Duodenal mucosa (tissue), 2 donors: ENCODE measurements at regions not wholly inside any gene's neighbourhood (a gene's known extent, or its start where the extent isn't known, plus 50 kb on each side); places are given as distances from the start of the nearest gene placed in this dataset.
"Not testable (repeated sequence)": the region's sequence is repeated elsewhere in the genome, so short reads cannot be mapped to it uniquely, and the experiment has no call there.

Experiments
- H3K27ac ChIP-seq: one replicate; pipeline ENCODE4 v1.7.0; 2013; ENCODE audit warnings: low read depth, low read length
- H3K27me3 ChIP-seq, 2 donors: one replicate each; pipeline ENCODE4 v1.7.0; 2013; ENCODE audit warnings: low read length in 2 of 2, control low read depth in 1 of 2; ENCODE audit not compliant: insufficient read depth in 2 of 2, control insufficient read depth in 1 of 2
- H3K36me3 ChIP-seq, 2 donors: one replicate each; pipeline ENCODE4 v1.7.0; 2013; ENCODE audit warnings: low read length in 2 of 2, control low read depth in 1 of 2; ENCODE audit not compliant: insufficient read depth in 2 of 2, control insufficient read depth in 1 of 2
- H3K4me1 ChIP-seq, 2 donors: one replicate each; pipeline ENCODE4 v1.7.0; 2013; ENCODE audit warnings: low read length in 2 of 2, control low read depth in 1 of 2; ENCODE audit not compliant: insufficient read depth in 2 of 2, control insufficient read depth in 1 of 2
- H3K4me3 ChIP-seq, 2 donors: one replicate each; pipeline ENCODE4 v1.7.0; 2013; ENCODE audit warnings: low read length in 2 of 2, low read depth in 1 of 2
- H3K9ac ChIP-seq, 2 donors: one replicate each; pipeline ENCODE4 v1.7.0; 2013; ENCODE audit warnings: low read length in 2 of 2, low read depth in 1 of 2
- H3K9me3 ChIP-seq, 2 donors: one replicate each; pipeline ENCODE4 v1.7.0; 2013; ENCODE audit warnings: low read length in 2 of 2, control low read depth in 1 of 2; ENCODE audit not compliant: control insufficient read depth in 1 of 2

DNA sequence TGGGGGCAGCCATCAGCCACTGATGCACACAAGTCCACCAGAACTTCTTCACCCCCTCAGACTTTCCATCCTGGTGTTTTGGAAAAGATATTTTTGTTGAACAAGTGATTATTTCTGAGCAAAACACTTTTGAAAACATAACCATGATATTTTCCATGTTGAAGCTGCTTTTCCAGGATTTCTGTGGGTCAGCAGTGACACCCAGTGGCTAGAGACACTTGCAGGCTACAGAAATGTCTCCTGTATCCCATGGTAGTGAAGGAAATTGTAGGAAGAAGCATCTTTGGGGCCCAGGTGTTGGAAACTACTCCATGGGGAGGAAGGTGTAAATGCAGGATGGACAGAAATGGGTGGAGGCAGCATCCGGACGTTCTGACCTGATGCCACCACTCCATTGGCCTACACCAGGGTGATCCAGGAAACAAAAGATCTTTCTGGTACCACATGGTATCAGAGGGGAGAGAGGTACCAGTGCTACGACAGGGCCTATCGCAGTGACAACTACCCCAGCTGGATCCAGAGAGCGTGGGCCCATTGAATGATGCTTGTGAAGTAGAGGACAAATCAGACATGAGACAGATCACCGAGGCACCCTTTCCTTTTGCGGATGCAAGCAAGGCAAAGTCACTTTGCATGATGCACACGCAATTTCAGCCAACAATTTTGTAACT, 111.7 kb upstream of the COBL start:
- no peak overlapping the region for H3K9ac ChIP-seq
- H3K4me1 ChIP-seq = no peaks in the 10 kb centered on the region
- H3K27me3 ChIP-seq = no peaks in the 10 kb centered on the region
- no peaks in the 10 kb centered on the region for H3K36me3 ChIP-seq
- no peaks in the 10 kb centered on the region for H3K9me3 ChIP-seq
- no peak overlapping the region for H3K4me3 ChIP-seq
- H3K27ac ChIP-seq = no peak overlapping the region

- Histone ChIP-seq H3K27me3 (no peaks in the 10 kb centered on the region), H3K4me3 (no peak overlapping the region), H3K4me1 (no peaks in the 10 kb centered on the region), H3K9ac (no peak overlapping the region), H3K9me3 (no peaks in the 10 kb centered on the region), H3K36me3 (no peaks in the 10 kb centered on the region), H3K27ac (no peak overlapping the region)
Measured at GRCh38 chr7:51426163-51426562, 109.6 kb upstream of the COBL start.

- not testable (repeated sequence) for H3K4me1 ChIP-seq, H3K27me3 ChIP-seq, H3K9ac ChIP-seq, H3K9me3 ChIP-seq, H3K36me3 ChIP-seq, H3K4me3 ChIP-seq, H3K27ac ChIP-seq
Measured at GRCh38 chr7:51409934-51410333, 93.3 kb upstream of the COBL start.

DNA sequence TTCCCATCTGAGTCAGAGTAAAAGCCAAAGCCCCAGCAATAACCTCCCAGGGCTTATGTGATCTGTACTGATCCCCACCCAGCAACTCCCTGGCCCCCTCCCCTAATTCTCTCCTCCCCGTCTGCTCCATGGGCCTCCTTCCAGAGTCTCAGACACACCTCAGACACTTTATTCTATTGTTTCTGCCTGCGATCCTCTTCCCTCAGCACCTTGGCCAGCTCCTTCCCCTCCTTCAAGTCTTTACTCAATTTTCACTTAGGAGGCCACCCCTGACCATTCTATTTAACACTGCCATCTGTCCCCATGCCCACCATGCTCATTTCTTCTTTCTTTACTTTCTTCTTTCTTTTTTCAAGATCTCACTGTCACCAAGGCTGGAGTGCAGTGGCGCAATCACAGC, 81.0 kb upstream of the COBL start:
- H3K9me3 ChIP-seq = not testable (repeated sequence)

DNA sequence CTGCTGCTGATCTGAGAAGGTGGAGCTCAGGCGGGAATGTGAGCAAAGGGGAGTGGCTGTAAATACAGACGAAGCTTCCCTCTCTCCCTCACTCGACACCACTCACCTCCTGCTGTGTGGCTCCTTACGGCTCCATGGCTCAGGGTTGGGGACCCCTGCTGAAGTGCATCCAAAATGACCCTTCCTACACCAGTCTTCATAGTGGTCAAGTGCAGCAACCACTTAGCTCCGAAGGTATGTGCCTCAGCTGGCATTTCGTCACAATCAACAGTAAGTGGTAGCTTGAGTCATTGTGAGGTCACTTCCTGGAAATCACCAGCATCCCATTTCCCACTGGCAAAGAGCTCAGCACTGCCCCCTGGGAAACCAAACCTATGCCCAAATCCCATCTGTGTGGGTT, 76.4 kb upstream of the COBL start:
- H3K4me3 ChIP-seq, H3K9ac ChIP-seq, H3K9me3 ChIP-seq, H3K36me3 ChIP-seq, H3K27me3 ChIP-seq, H3K27ac ChIP-seq, H3K4me1 ChIP-seq: not testable (repeated sequence)

More for the DNA sequence above, 81.0 kb upstream of the COBL start:
- not testable (repeated sequence) for H3K27ac ChIP-seq, H3K27me3 ChIP-seq, H3K4me3 ChIP-seq, H3K9ac ChIP-seq, H3K36me3 ChIP-seq, H3K4me1 ChIP-seq

DNA sequence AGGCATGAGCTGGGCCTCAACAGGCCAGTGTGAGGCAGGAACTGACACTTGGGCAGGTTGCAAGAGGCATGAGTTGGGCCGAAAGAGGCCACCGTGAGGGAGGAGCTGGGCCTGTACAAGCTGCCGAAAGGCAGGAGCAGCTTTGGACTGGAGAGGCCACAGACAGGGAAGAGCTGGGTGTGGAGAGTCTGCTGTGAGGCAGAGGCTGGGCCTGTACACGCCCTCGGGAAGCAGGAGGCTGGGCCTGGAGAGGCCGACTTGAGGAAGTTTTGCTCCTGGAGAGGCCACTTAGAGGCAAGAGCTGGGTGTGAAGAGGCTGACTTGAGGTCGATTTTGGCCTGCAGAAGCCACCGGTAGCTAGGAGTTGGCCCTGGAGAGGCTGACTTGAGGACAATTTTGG, 73.3 kb upstream of the COBL start:
- not testable (repeated sequence) for H3K36me3 ChIP-seq, H3K4me3 ChIP-seq, H3K9me3 ChIP-seq, H3K9ac ChIP-seq, H3K4me1 ChIP-seq, H3K27ac ChIP-seq, H3K27me3 ChIP-seq

GRCh38 chr7:51389216-51389812, 72.7 kb upstream of the COBL start:
- H3K27me3 ChIP-seq, H3K4me1 ChIP-seq, H3K4me3 ChIP-seq, H3K27ac ChIP-seq, H3K36me3 ChIP-seq, H3K9ac ChIP-seq, H3K9me3 ChIP-seq: not testable (repeated sequence)

GRCh38 chr7:51388241-51388640, 71.6 kb upstream of the COBL start:
- not testable (repeated sequence) for H3K27ac ChIP-seq, H3K27me3 ChIP-seq, H3K9ac ChIP-seq, H3K4me1 ChIP-seq, H3K9me3 ChIP-seq, H3K4me3 ChIP-seq, H3K36me3 ChIP-seq

- H3K27ac ChIP-seq, H3K4me1 ChIP-seq, H3K4me3 ChIP-seq, H3K9me3 ChIP-seq, H3K27me3 ChIP-seq, H3K36me3 ChIP-seq, H3K9ac ChIP-seq: not testable (repeated sequence)
Measured at GRCh38 chr7:51386806-51387568, 70.4 kb upstream of the COBL start.

- not testable (repeated sequence) for H3K27ac ChIP-seq, H3K4me3 ChIP-seq, H3K27me3 ChIP-seq, H3K9me3 ChIP-seq, H3K4me1 ChIP-seq, H3K36me3 ChIP-seq, H3K9ac ChIP-seq
Measured at GRCh38 chr7:51386184-51386583, 69.6 kb upstream of the COBL start.
